GM12878 (cell line): ENCODE measurements at regions not wholly inside any gene's neighbourhood (a gene's known extent, or its start where the extent isn't known, plus 50 kb on each side); places are given as distances from the start of the nearest gene placed in this dataset.

Experiments
- ATAC-seq: fragments of 200-7000 bp; cut with Tn5 transposase; 3 replicates; pipeline ENCODE4 v1.9.1; 2020; ENCODE audit warnings: mild to moderate bottlenecking, moderate library complexity
- BruUV-seq: library from RNA; stranded (reverse); fragments of 400-500 nt; replicated peaks from 2 replicates; lab custom pipeline; 2021; lab: Mats Ljungman, UMichigan
- CTCF ChIA-PET: fragments of 300-600 bp; sonication (Branson Sonifier 250); formaldehyde crosslinking; extraction: SDS; loops from one replicate; lab custom pipeline; 2021; ENCODE audit warnings: inconsistent platforms; lab: Yijun Ruan, JAX
- POLR2A ChIA-PET: fragments of 350-600 bp; formaldehyde crosslinking; extraction: SDS; loops from one replicate; lab custom pipeline; 2021; ENCODE audit warnings: inconsistent platforms; lab: Charles Lee
- RAD21 ChIA-PET: fragments of 300-600 bp; sonication (Branson Sonifier 250); formaldehyde crosslinking; loops from one replicate; lab custom pipeline; 2023; ENCODE audit warnings: antibody characterized with exemption; ENCODE audit not compliant: unreplicated experiment; lab: Charles Lee
- SMC1A ChIA-PET: fragments of 300-600 bp; sonication (Branson Sonifier 250); formaldehyde crosslinking; loops from one replicate; lab custom pipeline; 2023; ENCODE audit not compliant: unreplicated experiment, uncharacterized antibody; lab: Charles Lee
- DNase-seq: peaks from one replicate; pipeline ENCODE4 v3.0.0-alpha.2; 2011; ENCODE audit warnings: low read depth, low spot score
- FAIRE-seq: peaks from 3 replicates; lab custom pipeline; 2011; peaks lifted over from hg19 to GRCh38; lab: Jason Lieb, UNC
- H2AFZ ChIP-seq: 2 replicates; pipeline ENCODE4 v1.6.0; 2011; ENCODE audit warnings: low read depth, low read length, control low read depth; ENCODE audit not compliant: control insufficient read depth
- H3K27ac ChIP-seq: 2 replicates; pipeline ENCODE4 v1.5.1; 2011; ENCODE audit warnings: control low read depth; ENCODE audit not compliant: control insufficient read depth, insufficient read depth
- H3K27me3 ChIP-seq, 2 experiments: replicated peaks in 1 of 2; 2 replicates each; pipeline versions ENCODE4 v1.6.0 to v1.6.1; 2011; ENCODE audit warnings: low read length in 1 of 2; ENCODE audit not compliant: control insufficient read depth in 2 of 2, insufficient read depth in 2 of 2
- H3K36me3 ChIP-seq, 2 experiments: 2 replicates each; pipeline ENCODE4 v1.5.1; 2011; ENCODE audit warnings: low read length in 1 of 2; ENCODE audit not compliant: control insufficient read depth in 2 of 2, insufficient read depth in 2 of 2
- H3K4me1 ChIP-seq: 2 replicates; pipeline ENCODE4 v1.6.1; 2011; ENCODE audit warnings: mild to moderate bottlenecking, low read length, moderate library complexity, mixed read lengths; ENCODE audit not compliant: control insufficient read depth, insufficient read depth
- H3K4me2 ChIP-seq: 2 replicates; pipeline ENCODE4 v1.6.0; 2011; ENCODE audit warnings: control low read depth; ENCODE audit not compliant: control insufficient read depth, insufficient read depth
- H3K4me3 ChIP-seq: fragments of 200-600 bp; sonication (generic); 2 replicates; pipeline ENCODE4 v1.5.1; 2016
- H3K79me2 ChIP-seq: 2 replicates; pipeline ENCODE4 v1.6.0; 2011; ENCODE audit warnings: low read length; ENCODE audit not compliant: control insufficient read depth, insufficient read depth
- H3K9ac ChIP-seq: 2 replicates; pipeline ENCODE4 v1.8.0; 2011; ENCODE audit warnings: low read length, control low read depth, mixed read lengths; ENCODE audit not compliant: control insufficient read depth, insufficient read depth
- H3K9me3 ChIP-seq: replicated peaks from 3 replicates; pipeline ENCODE4 v1.5.1; 2011; ENCODE audit warnings: mild to moderate bottlenecking, low read length; ENCODE audit not compliant: control insufficient read depth, insufficient read depth
- H4K20me1 ChIP-seq: 2 replicates; pipeline ENCODE4 v1.6.0; 2011; ENCODE audit not compliant: control insufficient read depth, insufficient read depth
- ESRRA ChIP-seq: IDR thresholded peaks from 2 replicates; pipeline ENCODE4 v1.6.1; 2012; ENCODE audit warnings: mild to moderate bottlenecking, low read length, improper control_type of control experiment
- NR2C1 ChIP-seq: fragments of 450-650 bp; IDR thresholded peaks from 2 replicates; pipeline ENCODE4 v1.6.1; 2017; ENCODE audit warnings: antibody characterized with exemption, mild to moderate bottlenecking, moderate library complexity
- RAD51 ChIP-seq: fragments of 450-650 bp; IDR thresholded peaks from 2 replicates; pipeline ENCODE4 v1.6.1; 2016; ENCODE audit warnings: moderate library complexity, mild to moderate bottlenecking, inconsistent platforms
- SMAD1 ChIP-seq: fragments of 450-650 bp; IDR thresholded peaks from 2 replicates; pipeline ENCODE4 v1.6.1; 2018; ENCODE audit warnings: mild to moderate bottlenecking, low read depth; ENCODE audit not compliant: partially characterized antibody
- SP1 ChIP-seq: IDR thresholded peaks from one replicate; pipeline ENCODE4 v1.6.1; 2011; ENCODE audit warnings: low read depth, low read length
- WGBS: methylation state at CpG from one replicate; pipeline ENCODE4 v1.1.6; 2016; ENCODE audit warnings: low lambda C conversion rate; ENCODE audit not compliant: insufficient replicate concordance, insufficient coverage; ENCODE audit errors: missing lambda C conversion rate; 5-methylcytosine and 5-hydroxymethylcytosine counted together
- in situ Hi-C: fragments of 300-500 bp; cut with MboI; formaldehyde crosslinking; loops from 9 replicates; pipeline ENCODE4 v1.14.3; 2018; ENCODE audit warnings: mixed read lengths
- intact Hi-C: fragments of 100-400 bp; cut with micrococcal nuclease; formaldehyde crosslinking; loops from one replicate; pipeline ENCODE4 v1.14.2; 2022; ENCODE audit not compliant: unreplicated experiment
- TF ChIP-seq, protein P1 (sequence below): fragments of 450-650 bp; IDR thresholded peaks from 2 replicates; pipeline ENCODE4 v1.6.1; 2017; ENCODE audit warnings: mild to moderate bottlenecking, moderate library complexity

DNA sequence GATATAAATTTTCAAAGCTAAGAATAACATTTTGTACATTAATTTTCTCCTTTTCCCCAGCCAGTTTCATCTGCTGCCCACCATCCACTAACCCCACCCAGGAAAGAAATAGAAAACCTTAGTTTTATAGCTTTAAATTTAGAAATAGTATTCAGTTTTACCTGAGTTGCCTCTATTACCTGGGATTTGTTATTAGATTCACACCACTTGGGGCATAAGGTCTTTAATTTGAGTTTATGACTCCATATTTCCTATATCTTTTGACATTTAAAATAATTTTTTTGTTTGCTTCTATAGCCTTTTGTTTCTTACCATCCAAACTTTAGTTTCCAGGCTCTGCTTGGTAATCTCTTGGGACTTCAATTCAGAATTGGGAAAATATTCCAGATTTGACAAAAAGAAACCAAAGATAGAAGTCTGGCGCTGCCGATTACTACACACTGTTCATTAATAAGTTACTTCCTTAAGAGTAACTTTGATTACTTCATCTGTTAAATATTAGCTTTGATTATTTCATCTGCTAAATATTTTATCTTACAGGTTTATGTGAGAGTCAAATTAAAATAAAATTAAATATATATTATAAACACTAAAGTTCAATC is 485.5 kb upstream of the FOXG1 start:
- Histone ChIP-seq H3K36me3 (no peaks in the 10 kb centered on the region), H3K9me3 (no peaks in the 10 kb centered on the region), H3K4me1 (no peaks in the 10 kb centered on the region)
- 67% methylated on average over 2 of the region's 2 CpGs for WGBS
- in situ Hi-C loops = no loop called here
- TF ChIP-seq, protein P1, sequence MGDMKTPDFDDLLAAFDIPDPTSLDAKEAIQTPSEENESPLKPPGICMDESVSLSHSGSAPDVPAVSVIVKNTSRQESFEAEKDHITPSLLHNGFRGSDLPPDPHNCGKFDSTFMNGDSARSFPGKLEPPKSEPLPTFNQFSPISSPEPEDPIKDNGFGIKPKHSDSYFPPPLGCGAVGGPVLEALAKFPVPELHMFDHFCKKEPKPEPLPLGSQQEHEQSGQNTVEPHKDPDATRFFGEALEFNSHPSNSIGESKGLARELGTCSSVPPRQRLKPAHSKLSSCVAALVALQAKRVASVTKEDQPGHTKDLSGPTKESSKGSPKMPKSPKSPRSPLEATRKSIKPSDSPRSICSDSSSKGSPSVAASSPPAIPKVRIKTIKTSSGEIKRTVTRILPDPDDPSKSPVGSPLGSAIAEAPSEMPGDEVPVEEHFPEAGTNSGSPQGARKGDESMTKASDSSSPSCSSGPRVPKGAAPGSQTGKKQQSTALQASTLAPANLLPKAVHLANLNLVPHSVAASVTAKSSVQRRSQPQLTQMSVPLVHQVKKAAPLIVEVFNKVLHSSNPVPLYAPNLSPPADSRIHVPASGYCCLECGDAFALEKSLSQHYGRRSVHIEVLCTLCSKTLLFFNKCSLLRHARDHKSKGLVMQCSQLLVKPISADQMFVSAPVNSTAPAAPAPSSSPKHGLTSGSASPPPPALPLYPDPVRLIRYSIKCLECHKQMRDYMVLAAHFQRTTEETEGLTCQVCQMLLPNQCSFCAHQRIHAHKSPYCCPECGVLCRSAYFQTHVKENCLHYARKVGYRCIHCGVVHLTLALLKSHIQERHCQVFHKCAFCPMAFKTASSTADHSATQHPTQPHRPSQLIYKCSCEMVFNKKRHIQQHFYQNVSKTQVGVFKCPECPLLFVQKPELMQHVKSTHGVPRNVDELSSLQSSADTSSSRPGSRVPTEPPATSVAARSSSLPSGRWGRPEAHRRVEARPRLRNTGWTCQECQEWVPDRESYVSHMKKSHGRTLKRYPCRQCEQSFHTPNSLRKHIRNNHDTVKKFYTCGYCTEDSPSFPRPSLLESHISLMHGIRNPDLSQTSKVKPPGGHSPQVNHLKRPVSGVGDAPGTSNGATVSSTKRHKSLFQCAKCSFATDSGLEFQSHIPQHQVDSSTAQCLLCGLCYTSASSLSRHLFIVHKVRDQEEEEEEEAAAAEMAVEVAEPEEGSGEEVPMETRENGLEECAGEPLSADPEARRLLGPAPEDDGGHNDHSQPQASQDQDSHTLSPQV = no peak
- no peak for TF ChIP-seq SMAD1
- no peak for TF ChIP-seq RAD51
- no peak for TF ChIP-seq NR2C1
- TF ChIP-seq ESRRA = no peak
- TF ChIP-seq SP1 = no peak
- TF ChIP-seq, all 136 proteins: peak for 0
- Histone ChIP-seq H3K4me2 (no peak overlapping the region), H3K27me3 (no peaks in the 10 kb centered on the region), H3K9ac (no peak overlapping the region), H3K79me2 (no peaks in the 10 kb centered on the region), H3K27ac (no peak overlapping the region), H2AFZ (no peak overlapping the region), H3K4me3 (no peak overlapping the region), H4K20me1 (no peaks in the 10 kb centered on the region)
- BruUV-seq = no TSS peak
- ChIA-PET SMC1A (no interaction called here), POLR2A (no interaction called here), CTCF (no interaction called here), RAD21 (no interaction called here)
- intact Hi-C loops = no loop called here
- no peak for DNase-seq
- no peak for ATAC-seq
- no peak for FAIRE-seq
